Astrocyte (in vitro differentiated cells and primary cell): ENCODE measurements at regions not wholly inside any gene's neighbourhood (a gene's known extent, or its start where the extent isn't known, plus 50 kb on each side); places are given as distances from the start of the nearest gene placed in this dataset.

Source experiments
- CTCF ChIP-seq: IDR thresholded peaks from 2 replicates; pipeline ENCODE4 v1.5.1; 2011; ENCODE audit warnings: low read depth, mild to moderate bottlenecking, inconsistent platforms, low read length, moderate library complexity; ENCODE audit not compliant: insufficient read depth
- EZH2 ChIP-seq: IDR thresholded peaks from 2 replicates; pipeline ENCODE4 v1.6.1; 2012; ENCODE audit warnings: mild to moderate bottlenecking, low read length, inconsistent platforms; ENCODE audit not compliant: insufficient read depth

GRCh38 chr1:78263946-78264345 lies 218.2 kb downstream of the GIPC2 start:
- TF ChIP-seq CTCF (no peak), EZH2 (no peak)
